Loucy (cell line): ENCODE measurements at regions not wholly inside any gene's neighbourhood (a gene's known extent, or its start where the extent isn't known, plus 50 kb on each side); places are given as distances from the start of the nearest gene placed in this dataset.

Experiments used
- H2AFZ ChIP-seq: fragments of 200-600 bp; sonication (generic); 2 replicates; pipeline ENCODE4 v1.6.0; 2016; ENCODE audit warnings: antibody characterized with exemption, mild to moderate bottlenecking, low read length, moderate library complexity
- H3F3A ChIP-seq: fragments of 200-600 bp; 2 replicates; pipeline ENCODE4 v1.6.0; 2016; ENCODE audit warnings: antibody characterized with exemption, low read depth, mild to moderate bottlenecking
- H3K27me3 ChIP-seq: fragments of 200-600 bp; sonication (generic); 2 replicates; pipeline ENCODE4 v1.6.1; 2014; ENCODE audit warnings: low read length, mild to moderate bottlenecking; ENCODE audit not compliant: insufficient read depth, poor library complexity, severe bottlenecking
- H3K36me3 ChIP-seq: fragments of 200-600 bp; sonication (generic); 2 replicates; pipeline ENCODE4 v1.6.1; 2016; ENCODE audit warnings: low read length; ENCODE audit not compliant: insufficient read depth
- H3K4me1 ChIP-seq: fragments of 200-600 bp; sonication (generic); 2 replicates; pipeline ENCODE4 v1.5.1; 2014; ENCODE audit warnings: low read length, mild to moderate bottlenecking; ENCODE audit not compliant: insufficient read depth, poor library complexity, severe bottlenecking
- H3K4me2 ChIP-seq: fragments of 200-600 bp; sonication (generic); 2 replicates; pipeline ENCODE4 v1.6.0; 2014; ENCODE audit warnings: antibody characterized with exemption, low read length, low read depth, mild to moderate bottlenecking; ENCODE audit not compliant: poor library complexity, severe bottlenecking
- H3K4me3 ChIP-seq: fragments of 200-600 bp; sonication (generic); 2 replicates; pipeline ENCODE4 v1.5.1; 2014; ENCODE audit warnings: low read length, mild to moderate bottlenecking, mixed read lengths; ENCODE audit not compliant: poor library complexity, severe bottlenecking
- H3K79me2 ChIP-seq: fragments of 200-600 bp; sonication (generic); 2 replicates; pipeline ENCODE4 v1.6.1; 2014; ENCODE audit warnings: low read length; ENCODE audit not compliant: insufficient read depth
- H3K9ac ChIP-seq: fragments of 200-600 bp; sonication (generic); 2 replicates; pipeline ENCODE4 v1.6.0; 2014; ENCODE audit warnings: mild to moderate bottlenecking, low read depth, low read length, moderate library complexity; ENCODE audit not compliant: poor library complexity, severe bottlenecking
- H3K9me2 ChIP-seq: fragments of 200-600 bp; sonication (generic); replicated peaks from 2 replicates; pipeline ENCODE4 v1.6.1; 2016; ENCODE audit warnings: low read depth, low read length, mixed read lengths
- H3K9me3 ChIP-seq: fragments of 200-600 bp; sonication (generic); 2 replicates; pipeline ENCODE4 v1.6.1; 2014; ENCODE audit warnings: mild to moderate bottlenecking, antibody characterized with exemption, low read length, low read depth; ENCODE audit not compliant: insufficient read depth
- H4K20me1 ChIP-seq: fragments of 200-600 bp; sonication (generic); 2 replicates; pipeline ENCODE4 v1.6.0; 2014; ENCODE audit warnings: antibody characterized with exemption, low read length, mild to moderate bottlenecking; ENCODE audit not compliant: insufficient read depth, poor library complexity, severe bottlenecking
- EZH2phosphoT487 ChIP-seq: fragments of 200-600 bp; IDR thresholded peaks from 2 replicates; pipeline ENCODE4 v1.6.1; 2018; ENCODE audit warnings: antibody characterized with exemption, mild to moderate bottlenecking, moderate library complexity, borderline replicate concordance
- TF ChIP-seq, protein P1 (sequence below): fragments of 200-600 bp; sonication (generic); conservative IDR thresholded peaks from 2 replicates; pipeline ENCODE4 v1.5.1; 2014; ENCODE audit warnings: mild to moderate bottlenecking, antibody characterized with exemption, low read length

GRCh38 chr5:27269766-27270165 is 231.4 kb upstream of the CDH9 start:
- no peak overlapping the region for H3K4me2 ChIP-seq
- H3K36me3 ChIP-seq: no peaks in the 10 kb centered on the region
- no peaks in the 10 kb centered on the region; the same call in 1 of the 2 replicates for H3K9me3 ChIP-seq
- no peaks in the 10 kb centered on the region for H3K79me2 ChIP-seq
- H2AFZ ChIP-seq: no peak overlapping the region
- H4K20me1 ChIP-seq: no peaks in the 10 kb centered on the region
- TF ChIP-seq EZH2phosphoT487: no peak
- TF ChIP-seq, protein P1, sequence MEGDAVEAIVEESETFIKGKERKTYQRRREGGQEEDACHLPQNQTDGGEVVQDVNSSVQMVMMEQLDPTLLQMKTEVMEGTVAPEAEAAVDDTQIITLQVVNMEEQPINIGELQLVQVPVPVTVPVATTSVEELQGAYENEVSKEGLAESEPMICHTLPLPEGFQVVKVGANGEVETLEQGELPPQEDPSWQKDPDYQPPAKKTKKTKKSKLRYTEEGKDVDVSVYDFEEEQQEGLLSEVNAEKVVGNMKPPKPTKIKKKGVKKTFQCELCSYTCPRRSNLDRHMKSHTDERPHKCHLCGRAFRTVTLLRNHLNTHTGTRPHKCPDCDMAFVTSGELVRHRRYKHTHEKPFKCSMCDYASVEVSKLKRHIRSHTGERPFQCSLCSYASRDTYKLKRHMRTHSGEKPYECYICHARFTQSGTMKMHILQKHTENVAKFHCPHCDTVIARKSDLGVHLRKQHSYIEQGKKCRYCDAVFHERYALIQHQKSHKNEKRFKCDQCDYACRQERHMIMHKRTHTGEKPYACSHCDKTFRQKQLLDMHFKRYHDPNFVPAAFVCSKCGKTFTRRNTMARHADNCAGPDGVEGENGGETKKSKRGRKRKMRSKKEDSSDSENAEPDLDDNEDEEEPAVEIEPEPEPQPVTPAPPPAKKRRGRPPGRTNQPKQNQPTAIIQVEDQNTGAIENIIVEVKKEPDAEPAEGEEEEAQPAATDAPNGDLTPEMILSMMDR: no peak
- no peaks in the 10 kb centered on the region for H3K4me1 ChIP-seq
- H3K4me3 ChIP-seq: no peak overlapping the region
- no peak overlapping the region for H3K9ac ChIP-seq
- no peaks in the 10 kb centered on the region for H3K27me3 ChIP-seq
- H3K9me2 ChIP-seq: no peaks in the 10 kb centered on the region
- H3F3A ChIP-seq: no peaks in the 10 kb centered on the region

GRCh38 chr5:27267209-27267824 is 228.9 kb upstream of the CDH9 start:
- Histone ChIP-seq H3K4me2 (no peak overlapping the region), H2AFZ (no peak overlapping the region), H3F3A (no peaks in the 10 kb centered on the region), H3K79me2 (no peaks in the 10 kb centered on the region), H3K4me3 (no peak overlapping the region), H3K9me3 (no peaks in the 10 kb centered on the region), H3K9me2 (no peaks in the 10 kb centered on the region), H3K27me3 (no peaks in the 10 kb centered on the region), H3K4me1 (no peaks in the 10 kb centered on the region), H4K20me1 (no peaks in the 10 kb centered on the region), H3K36me3 (no peaks in the 10 kb centered on the region), H3K9ac (no peak overlapping the region)
- TF ChIP-seq EZH2phosphoT487: no peak
- TF ChIP-seq, protein P1: no peak

GRCh38 chr5:27266184-27266583 is 227.8 kb upstream of the CDH9 start:
- Histone ChIP-seq H3K4me2 (no peak overlapping the region), H3K4me3 (no peak overlapping the region), H4K20me1 (no peaks in the 10 kb centered on the region), H3K9me3 (no peaks in the 10 kb centered on the region), H2AFZ (no peak overlapping the region), H3K79me2 (no peaks in the 10 kb centered on the region), H3K9me2 (no peaks in the 10 kb centered on the region), H3K4me1 (no peaks in the 10 kb centered on the region), H3K36me3 (no peaks in the 10 kb centered on the region), H3K9ac (no peak overlapping the region), H3F3A (no peaks in the 10 kb centered on the region), H3K27me3 (no peaks in the 10 kb centered on the region)
- TF ChIP-seq, protein P1: no peak
